IMR-90 (cell line): ENCODE measurements at regions not wholly inside any gene's neighbourhood (a gene's known extent, or its start where the extent isn't known, plus 50 kb on each side); places are given as distances from the start of the nearest gene placed in this dataset.

Experiments used
- MAZ ChIP-seq: IDR thresholded peaks from 2 replicates; pipeline ENCODE4 v1.6.1; 2012; ENCODE audit warnings: low read depth, mild to moderate bottlenecking, low read length, improper control_type of control experiment, moderate library complexity, borderline replicate concordance
- POLR2A ChIP-seq: IDR thresholded peaks from 2 replicates; pipeline ENCODE4 v1.6.1; 2012; ENCODE audit warnings: mild to moderate bottlenecking, low read depth, low read length
- RAD21 ChIP-seq: IDR thresholded peaks from 2 replicates; pipeline ENCODE4 v1.6.1; 2012; ENCODE audit warnings: low read length, improper control_type of control experiment
- TF ChIP-seq, protein P1 (sequence below): conservative IDR thresholded peaks from 2 replicates; pipeline ENCODE4 v1.5.1; 2012; ENCODE audit warnings: mild to moderate bottlenecking, low read depth, low read length, improper control_type of control experiment

DNA sequence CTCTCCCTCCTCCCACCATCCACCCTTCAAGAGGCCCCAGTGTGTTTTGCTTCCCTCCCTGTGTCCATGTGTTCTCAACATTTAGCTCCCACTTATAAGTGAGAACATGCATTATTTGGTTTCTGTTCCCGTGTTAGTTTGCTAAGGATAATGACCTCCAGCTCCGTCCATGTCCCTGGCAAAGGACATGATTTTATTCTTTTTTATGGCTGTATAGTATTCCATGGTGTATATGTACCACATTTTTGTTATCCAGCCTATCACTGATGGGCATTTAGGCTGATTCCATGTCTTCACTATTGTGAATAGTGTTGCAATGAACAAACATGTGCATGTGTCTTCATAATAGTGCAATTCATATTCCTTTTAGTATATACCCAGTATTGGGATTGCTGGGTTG, 79.7 kb downstream of the MRPL32 start:
- TF ChIP-seq MAZ (no peak), POLR2A (no peak), RAD21 (no peak)
- TF ChIP-seq, protein P1, sequence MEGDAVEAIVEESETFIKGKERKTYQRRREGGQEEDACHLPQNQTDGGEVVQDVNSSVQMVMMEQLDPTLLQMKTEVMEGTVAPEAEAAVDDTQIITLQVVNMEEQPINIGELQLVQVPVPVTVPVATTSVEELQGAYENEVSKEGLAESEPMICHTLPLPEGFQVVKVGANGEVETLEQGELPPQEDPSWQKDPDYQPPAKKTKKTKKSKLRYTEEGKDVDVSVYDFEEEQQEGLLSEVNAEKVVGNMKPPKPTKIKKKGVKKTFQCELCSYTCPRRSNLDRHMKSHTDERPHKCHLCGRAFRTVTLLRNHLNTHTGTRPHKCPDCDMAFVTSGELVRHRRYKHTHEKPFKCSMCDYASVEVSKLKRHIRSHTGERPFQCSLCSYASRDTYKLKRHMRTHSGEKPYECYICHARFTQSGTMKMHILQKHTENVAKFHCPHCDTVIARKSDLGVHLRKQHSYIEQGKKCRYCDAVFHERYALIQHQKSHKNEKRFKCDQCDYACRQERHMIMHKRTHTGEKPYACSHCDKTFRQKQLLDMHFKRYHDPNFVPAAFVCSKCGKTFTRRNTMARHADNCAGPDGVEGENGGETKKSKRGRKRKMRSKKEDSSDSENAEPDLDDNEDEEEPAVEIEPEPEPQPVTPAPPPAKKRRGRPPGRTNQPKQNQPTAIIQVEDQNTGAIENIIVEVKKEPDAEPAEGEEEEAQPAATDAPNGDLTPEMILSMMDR = no peak
